ENCODE measurements at regions not wholly inside any gene's neighbourhood (a gene's known extent, or its start where the extent isn't known, plus 50 kb on each side); places are given as distances from the start of the nearest gene placed in this dataset.

- TF ChIP-seq CTCF (IDR thresholded peaks at IDR 0.05) = no peak
- no peak for TF ChIP-seq POLR2A (IDR thresholded peaks at IDR 0.05)
Observed at GRCh38 chr12:24724814-24725213, 224.1 kb downstream of the BCAT1 start.
